NT2/D1 (cell line): ENCODE measurements at regions not wholly inside any gene's neighbourhood (a gene's known extent, or its start where the extent isn't known, plus 50 kb on each side); places are given as distances from the start of the nearest gene placed in this dataset.

Experiments used
- DNase-seq: peaks from one replicate; pipeline ENCODE4 v3.0.0-alpha.2; 2011; ENCODE audit warnings: low read depth, low spot score
- H3K27me3 ChIP-seq: 2 replicates; pipeline ENCODE4 v1.6.0; 2011; ENCODE audit warnings: mild to moderate bottlenecking; ENCODE audit not compliant: insufficient read length, insufficient read depth
- H3K36me3 ChIP-seq: 2 replicates; pipeline ENCODE4 v1.6.1; 2011; ENCODE audit warnings: mild to moderate bottlenecking, low read length, mixed read lengths; ENCODE audit not compliant: insufficient read depth, insufficient read length
- H3K4me1 ChIP-seq: 2 replicates; pipeline ENCODE4 v1.5.1; 2011; ENCODE audit not compliant: insufficient read depth, insufficient read length
- H3K4me3 ChIP-seq: 2 replicates; pipeline ENCODE4 v1.5.1; 2011; ENCODE audit warnings: low read depth; ENCODE audit not compliant: insufficient read length
- H3K9ac ChIP-seq: 2 replicates; pipeline ENCODE4 v1.6.0; 2011; ENCODE audit warnings: low read depth; ENCODE audit not compliant: insufficient read length
- H3K9me3 ChIP-seq: 2 replicates; pipeline ENCODE4 v1.5.1; 2011; ENCODE audit warnings: mild to moderate bottlenecking, low read length; ENCODE audit not compliant: insufficient read depth
- SUZ12 ChIP-seq: IDR thresholded peaks from 2 replicates; pipeline ENCODE4 v1.6.1; 2011; ENCODE audit not compliant: insufficient read length, insufficient read depth; ENCODE audit errors: extremely low read depth
- YY1 ChIP-seq: IDR thresholded peaks from 2 replicates; pipeline ENCODE4 v1.6.1; 2011; ENCODE audit not compliant: insufficient read length, insufficient read depth
- ZNF274 ChIP-seq: IDR thresholded peaks from 2 replicates; pipeline ENCODE4 v1.6.1; 2011; ENCODE audit warnings: mild to moderate bottlenecking, low read depth, low read length

GRCh38 chr11:69996451-69996850 lies 81.7 kb upstream of the ANO1 start:
- Histone ChIP-seq H3K9me3 (no peaks in the 10 kb centered on the region; the same call in 1 of the 2 replicates), H3K9ac (no peak overlapping the region), H3K36me3 (no peaks in the 10 kb centered on the region), H3K27me3 (peaks cover 24% of the 10 kb centered on the region), H3K4me1 (peaks cover 4% of the 10 kb centered on the region), H3K4me3 (no peak overlapping the region)
- TF ChIP-seq ZNF274 (no peak), YY1 (no peak), SUZ12 (no peak)
- DNase-seq, result no peak

- DNase-seq, result no peak
- H3K36me3 ChIP-seq, result no peaks in the 10 kb centered on the region
- H3K27me3 ChIP-seq, result peaks cover 24% of the 10 kb centered on the region
- H3K9me3 ChIP-seq, result no peaks in the 10 kb centered on the region; the same call in 1 of the 2 replicates
- H3K9ac ChIP-seq, result no peak overlapping the region
- H3K4me3 ChIP-seq, result no peak overlapping the region
- no peak for TF ChIP-seq YY1
- TF ChIP-seq SUZ12, result no peak
- TF ChIP-seq ZNF274, result no peak
- peaks cover 4% of the 10 kb centered on the region for H3K4me1 ChIP-seq
These were observed 80.8 kb upstream of the ANO1 start for GRCh38 chr11:69997352-69997751.

GRCh38 chr11:69999721-70000120 lies 78.4 kb upstream of the ANO1 start:
- Histone ChIP-seq H3K4me3 (no peak overlapping the region), H3K27me3 (peaks cover 35% of the 10 kb centered on the region), H3K9me3 (no peaks in the 10 kb centered on the region), H3K4me1 (peaks cover 6% of the 10 kb centered on the region), H3K9ac (no peak overlapping the region), H3K36me3 (no peaks in the 10 kb centered on the region)
- DNase-seq, result peak; percentile 64
- no peak for TF ChIP-seq YY1
- no peak for TF ChIP-seq SUZ12
- no peak for TF ChIP-seq ZNF274

GRCh38 chr11:70000228-70000627 lies 77.9 kb upstream of the ANO1 start:
- Histone ChIP-seq H3K9ac (no peak overlapping the region), H3K36me3 (no peaks in the 10 kb centered on the region), H3K9me3 (no peaks in the 10 kb centered on the region), H3K4me1 (peaks cover 6% of the 10 kb centered on the region), H3K27me3 (peaks cover 35% of the 10 kb centered on the region), H3K4me3 (no peak overlapping the region)
- DNase-seq, result peak; percentile 30
- TF ChIP-seq ZNF274, result no peak
- no peak for TF ChIP-seq YY1
- no peak for TF ChIP-seq SUZ12

- Histone ChIP-seq H3K27me3 (peaks cover 35% of the 10 kb centered on the region), H3K9me3 (no peaks in the 10 kb centered on the region), H3K4me3 (no peak overlapping the region), H3K9ac (no peak overlapping the region), H3K4me1 (peaks cover 6% of the 10 kb centered on the region), H3K36me3 (no peaks in the 10 kb centered on the region)
- no peak for DNase-seq
- TF ChIP-seq SUZ12 (no peak), ZNF274 (no peak), YY1 (no peak)
These were observed 76.9 kb upstream of the ANO1 start for GRCh38 chr11:70001246-70001645.

GRCh38 chr11:70002433-70002832 lies 75.7 kb upstream of the ANO1 start:
- H3K4me1 ChIP-seq, result peaks cover 6% of the 10 kb centered on the region
- no peak overlapping the region for H3K4me3 ChIP-seq
- TF ChIP-seq SUZ12, result no peak
- no peak for TF ChIP-seq YY1
- H3K9ac ChIP-seq, result no peak overlapping the region
- no peaks in the 10 kb centered on the region for H3K36me3 ChIP-seq
- peaks cover 31% of the 10 kb centered on the region for H3K27me3 ChIP-seq
- H3K9me3 ChIP-seq, result no peaks in the 10 kb centered on the region
- DNase-seq, result no peak

GRCh38 chr11:70005107-70005818 lies 72.9 kb upstream of the ANO1 start:
- Histone ChIP-seq H3K4me1 (peaks cover 6% of the 10 kb centered on the region), H3K4me3 (no peak overlapping the region), H3K9ac (no peak overlapping the region), H3K9me3 (no peaks in the 10 kb centered on the region), H3K36me3 (no peaks in the 10 kb centered on the region), H3K27me3 (peaks cover 22% of the 10 kb centered on the region)
- TF ChIP-seq SUZ12 (no peak), ZNF274 (no peak), YY1 (no peak)
- no peak for DNase-seq

- Histone ChIP-seq H3K9me3 (no peaks in the 10 kb centered on the region), H3K4me1 (peaks cover 3% of the 10 kb centered on the region), H3K36me3 (no peaks in the 10 kb centered on the region), H3K27me3 (peaks cover 11% of the 10 kb centered on the region), H3K4me3 (no peak overlapping the region), H3K9ac (no peak overlapping the region)
- no peak for TF ChIP-seq ZNF274
- no peak for TF ChIP-seq SUZ12
- no peak for TF ChIP-seq YY1
- no peak for DNase-seq
These were observed 70.3 kb upstream of the ANO1 start for GRCh38 chr11:70007796-70008195.
